Effector memory CD8-positive, alpha-beta T cell (primary cell): ENCODE measurements at regions not wholly inside any gene's neighbourhood (a gene's known extent, or its start where the extent isn't known, plus 50 kb on each side); places are given as distances from the start of the nearest gene placed in this dataset.

Experiments
- ATAC-seq: fragments of 150-1000 bp; cut with Tn5 transposase; replicated peaks from 2 replicates; pipeline ENCODE4 v1.10.0; 2021; ENCODE audit warnings: mild to moderate bottlenecking, moderate library complexity
- DNase-seq, 3 experiments: peaks; one replicate each; pipeline ENCODE4 v3.0.0; 2021
- H3K27ac Mint-ChIP-seq, 2 donors: one replicate each; pipeline ENCODE4 v1.8.0; 2022; ENCODE audit warnings: mild to moderate bottlenecking in 2 of 2, mixed read lengths in 2 of 2, moderate library complexity in 2 of 2
- H3K27me3 Mint-ChIP-seq, 2 donors: one replicate each; pipeline ENCODE4 v1.8.0; 2022; ENCODE audit warnings: mixed read lengths in 2 of 2
- H3K36me3 Mint-ChIP-seq: one replicate; pipeline ENCODE4 v1.8.0; 2022; ENCODE audit warnings: mild to moderate bottlenecking, moderate library complexity, mixed read lengths; ENCODE audit not compliant: insufficient read depth
- H3K4me1 Mint-ChIP-seq, 2 donors: one replicate each; pipeline ENCODE4 v1.8.0; 2022; ENCODE audit warnings: low read depth in 2 of 2, mixed read lengths in 2 of 2
- H3K4me3 Mint-ChIP-seq, 2 donors: one replicate each; pipeline ENCODE4 v1.8.0; 2022; ENCODE audit warnings: mild to moderate bottlenecking in 2 of 2, mixed read lengths in 2 of 2, moderate library complexity in 2 of 2
- H3K9me3 Mint-ChIP-seq, 2 donors: one replicate each; pipeline ENCODE4 v1.8.0; 2022; ENCODE audit warnings: mixed read lengths in 2 of 2

DNA sequence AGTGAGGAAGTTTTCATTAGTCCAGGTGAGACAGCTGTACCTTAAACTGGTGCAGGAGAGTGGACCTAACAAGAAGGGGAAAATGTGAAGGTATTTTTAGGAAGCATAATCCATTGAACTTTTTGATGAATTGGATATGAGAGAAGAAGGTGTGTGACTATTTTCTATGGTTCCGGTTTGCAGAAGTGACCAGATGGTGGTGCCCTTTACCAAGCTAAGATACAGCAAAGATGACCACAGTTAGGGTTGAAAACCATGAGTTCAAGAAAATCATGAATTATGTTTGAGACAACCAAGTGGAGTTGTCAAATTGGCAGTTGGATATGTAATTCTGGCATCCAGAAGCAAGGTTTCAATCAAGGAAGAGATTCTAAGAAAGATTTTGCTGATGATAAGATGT is 61.9 kb upstream of the NRSN1 start:
- H3K4me3 Mint-ChIP-seq, result no peak overlapping the region
- no peaks in the 10 kb centered on the region for H3K36me3 Mint-ChIP-seq
- H3K4me1 Mint-ChIP-seq, result no peaks in the 10 kb centered on the region
- ATAC-seq (no peak), DNase-seq (no peak)
- H3K27me3 Mint-ChIP-seq, result no peaks in the 10 kb centered on the region
- H3K9me3 Mint-ChIP-seq, result peaks cover 0 to 1% of the 10 kb centered on the region in 2 donors
- no peak overlapping the region for H3K27ac Mint-ChIP-seq

DNA sequence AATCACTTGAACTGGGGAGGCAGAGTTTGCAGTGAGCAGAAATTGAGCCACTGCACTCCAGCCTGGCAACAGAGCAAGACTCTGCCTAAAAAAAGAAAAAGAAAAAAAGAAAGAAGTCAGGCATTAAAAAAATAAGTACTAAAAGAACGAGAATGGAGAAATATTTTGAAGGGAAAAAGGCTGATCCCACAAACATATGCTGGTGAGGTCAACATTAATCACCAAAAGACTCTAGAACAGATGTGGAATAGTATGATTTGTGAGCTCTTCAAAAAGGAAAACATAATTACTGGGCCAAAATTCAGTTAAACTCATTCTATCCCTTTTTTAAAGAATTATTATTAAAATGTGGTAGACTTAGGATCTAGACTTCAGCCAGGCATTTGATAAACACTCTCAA is 61.2 kb upstream of the NRSN1 start:
- no peak for ATAC-seq
- Mint-ChIP-seq H3K27ac (no peak overlapping the region), H3K27me3 (no peaks in the 10 kb centered on the region), H3K4me3 (no peak overlapping the region), H3K9me3 (peaks cover 0 to 1% of the 10 kb centered on the region in 2 donors), H3K4me1 (no peaks in the 10 kb centered on the region), H3K36me3 (no peaks in the 10 kb centered on the region)
- DNase-seq, result no peak

DNA sequence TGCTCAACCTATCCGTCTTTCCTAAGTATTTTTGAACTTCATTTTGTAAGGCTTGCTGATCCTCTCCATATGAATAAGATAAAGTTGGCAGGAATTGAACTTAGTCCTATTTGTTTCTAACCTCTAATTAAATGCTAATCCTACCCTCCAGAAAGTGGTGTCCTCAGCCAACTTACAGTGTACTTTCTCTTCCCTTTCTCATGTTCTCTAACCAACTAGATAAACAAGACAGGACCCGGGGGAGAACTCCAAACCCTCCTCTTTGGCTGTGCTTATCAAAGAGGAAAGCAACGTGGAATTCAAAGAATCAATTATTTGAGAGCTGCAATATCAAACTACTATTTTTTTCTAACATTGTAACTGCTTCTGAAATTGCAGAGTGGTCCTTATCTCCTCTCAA is 56.5 kb upstream of the NRSN1 start:
- no peak for ATAC-seq
- no peak for DNase-seq
- Mint-ChIP-seq H3K9me3 (no peaks in the 10 kb centered on the region), H3K27ac (no peak overlapping the region), H3K4me3 (no peak overlapping the region), H3K36me3 (no peaks in the 10 kb centered on the region), H3K4me1 (peaks cover 3 to 7% of the 10 kb centered on the region in 2 donors), H3K27me3 (no peaks in the 10 kb centered on the region)

DNA sequence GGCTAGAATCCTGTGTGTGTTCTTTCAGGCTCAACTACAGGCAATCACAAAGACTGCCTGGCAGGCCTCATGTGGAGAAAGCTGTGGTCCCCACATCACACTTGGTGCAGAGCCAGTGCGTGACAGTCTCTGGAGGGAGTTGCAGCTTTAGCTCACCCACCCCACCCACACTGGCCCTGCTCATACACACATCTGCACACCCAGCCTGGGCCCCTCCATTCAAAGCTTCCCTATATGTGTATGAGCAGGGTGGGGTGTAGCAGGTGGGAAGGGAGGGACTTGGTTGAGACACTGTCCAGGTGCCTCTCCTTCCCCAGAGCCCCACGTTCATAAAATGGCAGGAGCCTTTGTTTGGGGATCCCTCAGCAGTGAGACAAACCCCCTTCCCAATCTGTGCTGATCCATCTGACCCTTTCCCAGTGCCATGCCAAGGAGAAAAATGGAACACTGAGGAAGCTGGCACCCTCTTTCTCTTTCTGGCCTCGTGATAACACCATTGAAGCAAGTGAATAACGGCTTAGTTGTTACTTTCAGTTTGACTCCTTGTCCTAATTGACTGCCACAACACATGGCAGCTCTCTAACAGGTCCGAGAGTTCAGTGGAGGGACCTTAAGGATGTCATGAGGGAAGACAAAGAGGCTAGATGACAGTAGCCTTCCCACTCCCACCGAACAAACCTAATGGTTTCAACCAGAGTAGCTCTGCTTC is 53.8 kb upstream of the NRSN1 start:
- Mint-ChIP-seq H3K27me3 (no peaks in the 10 kb centered on the region), H3K9me3 (peaks cover 0 to 6% of the 10 kb centered on the region in 2 donors), H3K4me3 (no peak overlapping the region), H3K27ac (no peak overlapping the region), H3K4me1 (peaks cover 3 to 7% of the 10 kb centered on the region in 2 donors), H3K36me3 (no peaks in the 10 kb centered on the region)
- DNase-seq (no peak), ATAC-seq (no peak)

DNA sequence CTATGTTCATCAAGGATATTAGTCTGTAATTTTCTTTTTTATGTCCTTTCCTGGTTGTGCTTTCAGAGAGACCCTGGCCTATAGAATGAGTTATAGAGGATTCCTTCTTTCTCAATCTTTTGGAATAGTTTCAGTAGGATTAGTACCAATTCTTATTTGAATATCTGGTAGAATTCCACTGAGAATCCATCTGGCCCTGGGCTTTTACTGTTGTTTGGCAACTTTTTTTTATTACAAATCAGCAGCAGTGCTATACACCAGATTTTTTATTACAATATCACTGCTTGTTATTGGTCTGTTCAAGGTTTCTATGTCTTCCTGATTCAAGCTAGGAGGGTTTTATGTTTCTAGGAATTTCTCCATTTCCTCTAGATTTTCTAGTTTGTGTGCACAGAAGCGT is 50.0 kb upstream of the NRSN1 start:
- no peak for DNase-seq
- no peak overlapping the region for H3K4me3 Mint-ChIP-seq
- no peak for ATAC-seq
- no peaks in the 10 kb centered on the region for H3K27me3 Mint-ChIP-seq
- no peak overlapping the region for H3K27ac Mint-ChIP-seq
- H3K4me1 Mint-ChIP-seq, result peaks cover 3 to 7% of the 10 kb centered on the region in 2 donors
- H3K9me3 Mint-ChIP-seq, result peaks cover 0 to 11% of the 10 kb centered on the region in 2 donors
- no peaks in the 10 kb centered on the region for H3K36me3 Mint-ChIP-seq
